HPDE6-E6E7 (cell line): ENCODE measurements at regions not wholly inside any gene's neighbourhood (a gene's known extent, or its start where the extent isn't known, plus 50 kb on each side); places are given as distances from the start of the nearest gene placed in this dataset.
"Not testable (repeated sequence)": the region's sequence is repeated elsewhere in the genome, so short reads cannot be mapped to it uniquely, and the experiment has no call there.

ENCODE experiments used
- DNase-seq: peaks from one replicate; pipeline ENCODE4 v3.0.0; 2011; ENCODE audit warnings: missing footprints; ENCODE audit errors: extremely low spot score

GRCh38 chr12:8282181-8282580 lies 54.8 kb upstream of the FAM90A1 start:
- not testable (repeated sequence) for DNase-seq

GRCh38 chr12:8285681-8286080 lies 58.3 kb upstream of the FAM90A1 start:
- not testable (repeated sequence) for DNase-seq

- DNase-seq, result not testable (repeated sequence)
These were observed 64.3 kb upstream of the FAM90A1 start for GRCh38 chr12:8291764-8292163.

- not testable (repeated sequence) for DNase-seq
These were observed 67.2 kb upstream of the FAM90A1 start for GRCh38 chr12:8294662-8295061.

GRCh38 chr12:8308611-8309010 lies 81.2 kb upstream of the FAM90A1 start:
- DNase-seq, result not testable (repeated sequence)

GRCh38 chr12:8315997-8316396 lies 88.6 kb upstream of the FAM90A1 start:
- not testable (repeated sequence) for DNase-seq

- not testable (repeated sequence) for DNase-seq
These were observed 90.3 kb upstream of the FAM90A1 start for GRCh38 chr12:8317675-8318074.

GRCh38 chr12:8320251-8320730 lies 92.9 kb upstream of the FAM90A1 start:
- not testable (repeated sequence) for DNase-seq

- DNase-seq, result not testable (repeated sequence)
These were observed 93.5 kb upstream of the FAM90A1 start for GRCh38 chr12:8320791-8321370.

- DNase-seq, result not testable (repeated sequence)
These were observed 97.9 kb upstream of the FAM90A1 start for GRCh38 chr12:8325145-8325839.

- not testable (repeated sequence) for DNase-seq
These were observed 101.4 kb upstream of the FAM90A1 start for GRCh38 chr12:8328835-8329234.

GRCh38 chr12:8332373-8332772 lies 105.0 kb upstream of the FAM90A1 start:
- DNase-seq, result not testable (repeated sequence)

GRCh38 chr12:8351073-8351472 lies 104.7 kb upstream of the CLEC6A start:
- DNase-seq, result not testable (repeated sequence)

GRCh38 chr12:8354741-8355140 lies 101.0 kb upstream of the CLEC6A start:
- DNase-seq, result not testable (repeated sequence)

GRCh38 chr12:8355531-8355930 lies 100.2 kb upstream of the CLEC6A start:
- not testable (repeated sequence) for DNase-seq

- peak; percentile 7 for DNase-seq
These were observed 82.0 kb upstream of the CLEC6A start for GRCh38 chr12:8373744-8374143.

GRCh38 chr12:8375122-8375521 lies 80.6 kb upstream of the CLEC6A start:
- DNase-seq, result not testable (repeated sequence)

GRCh38 chr12:8377756-8378155 lies 78.0 kb upstream of the CLEC6A start:
- DNase-seq, result not testable (repeated sequence)

- not testable (repeated sequence) for DNase-seq
These were observed 73.2 kb upstream of the CLEC6A start for GRCh38 chr12:8382556-8382955.

- DNase-seq, result not testable (repeated sequence)
These were observed 71.1 kb upstream of the CLEC6A start for GRCh38 chr12:8384686-8385085.

- not testable (repeated sequence) for DNase-seq
These were observed 70.3 kb upstream of the CLEC6A start for GRCh38 chr12:8385431-8385830.

- not testable (repeated sequence) for DNase-seq
These were observed 69.1 kb upstream of the CLEC6A start for GRCh38 chr12:8386661-8387060.

- not testable (repeated sequence) for DNase-seq
These were observed 66.5 kb upstream of the CLEC6A start for GRCh38 chr12:8389296-8389695.
